H9 (cell line): ENCODE measurements at regions not wholly inside any gene's neighbourhood (a gene's known extent, or its start where the extent isn't known, plus 50 kb on each side); places are given as distances from the start of the nearest gene placed in this dataset.

Experiments used
- DNase-seq: peaks from one replicate; pipeline ENCODE4 v3.0.0-alpha.2; 2017
- H2AFZ ChIP-seq: one replicate; pipeline ENCODE4 v1.6.1; 2013; ENCODE audit warnings: mild to moderate bottlenecking, low read length, control low read depth, moderate library complexity
- H2AK5ac ChIP-seq: 2 replicates; pipeline ENCODE4 v1.6.1; 2013; ENCODE audit warnings: low read length, control low read depth, mixed read lengths; ENCODE audit not compliant: insufficient read length
- H2BK120ac ChIP-seq: one replicate; pipeline ENCODE4 v1.6.1; 2013; ENCODE audit warnings: low read depth, mild to moderate bottlenecking, low read length, control low read depth, inconsistent platforms; ENCODE audit not compliant: poor library complexity, severe bottlenecking
- H2BK12ac ChIP-seq: 2 replicates; pipeline ENCODE4 v1.6.1; 2013; ENCODE audit warnings: low read length, control low read depth, mixed read lengths, low read depth; ENCODE audit not compliant: insufficient read length
- H2BK15ac ChIP-seq: 2 replicates; pipeline ENCODE4 v1.6.1; 2013; ENCODE audit warnings: low read depth, low read length, control low read depth
- H2BK20ac ChIP-seq: one replicate; pipeline ENCODE4 v1.6.1; 2013; ENCODE audit warnings: low read depth, mild to moderate bottlenecking, low read length, control low read depth, inconsistent platforms; ENCODE audit not compliant: poor library complexity, severe bottlenecking
- H2BK5ac ChIP-seq: 2 replicates; pipeline ENCODE4 v1.6.1; 2013; ENCODE audit warnings: low read length, control low read depth, mixed read lengths; ENCODE audit not compliant: insufficient read length
- H3K14ac ChIP-seq: 2 replicates; pipeline ENCODE4 v1.6.1; 2013; ENCODE audit warnings: low read length, control low read depth; ENCODE audit not compliant: insufficient read depth
- H3K18ac ChIP-seq: 2 replicates; pipeline ENCODE4 v1.6.1; 2013; ENCODE audit warnings: low read depth, mild to moderate bottlenecking, mixed read lengths, low read length, control low read depth; ENCODE audit not compliant: insufficient read length
- H3K23ac ChIP-seq: 2 replicates; pipeline ENCODE4 v1.6.1; 2013; ENCODE audit warnings: low read length, control low read depth, mixed read lengths, low read depth; ENCODE audit not compliant: insufficient read length
- H3K23me2 ChIP-seq: 2 replicates; pipeline ENCODE4 v1.6.1; 2013; ENCODE audit warnings: low read depth, mild to moderate bottlenecking, mixed read lengths, low read length, control low read depth; ENCODE audit not compliant: insufficient read length, poor library complexity, severe bottlenecking
- H3K27ac ChIP-seq: 2 replicates; pipeline ENCODE4 v1.5.1; 2013; ENCODE audit warnings: low read length, control low read depth, mixed read lengths, low read depth; ENCODE audit not compliant: insufficient read length
- H3K27me3 ChIP-seq: 2 replicates; pipeline ENCODE4 v1.6.1; 2013; ENCODE audit warnings: low read length, control low read depth, inconsistent platforms; ENCODE audit not compliant: insufficient read depth
- H3K4ac ChIP-seq: 2 replicates; pipeline ENCODE4 v1.6.1; 2013; ENCODE audit warnings: low read depth, mild to moderate bottlenecking, control low read depth, inconsistent platforms, low read length, moderate library complexity
- H3K4me1 ChIP-seq: 2 replicates; pipeline ENCODE4 v1.6.1; 2013; ENCODE audit warnings: low read length, control low read depth, inconsistent platforms; ENCODE audit not compliant: insufficient read depth
- H3K4me2 ChIP-seq: 2 replicates; pipeline ENCODE4 v1.6.1; 2013; ENCODE audit warnings: low read length, control low read depth, mixed read lengths; ENCODE audit not compliant: insufficient read length, insufficient read depth
- H3K56ac ChIP-seq: 2 replicates; pipeline ENCODE4 v1.6.1; 2013; ENCODE audit warnings: low read depth, mild to moderate bottlenecking, mixed read lengths, low read length, control low read depth; ENCODE audit not compliant: insufficient read length
- H3K79me1 ChIP-seq: 2 replicates; pipeline ENCODE4 v1.6.1; 2013; ENCODE audit warnings: low read depth, mild to moderate bottlenecking, moderate library complexity, low read length, control low read depth, inconsistent platforms; ENCODE audit not compliant: insufficient read depth, poor library complexity, severe bottlenecking
- H3K79me2 ChIP-seq: 2 replicates; pipeline ENCODE4 v1.6.1; 2013; ENCODE audit warnings: low read length, control low read depth, inconsistent platforms; ENCODE audit not compliant: insufficient read depth
- H3K9ac ChIP-seq: 2 replicates; pipeline ENCODE4 v1.6.1; 2013; ENCODE audit warnings: low read length, control low read depth, mixed read lengths; ENCODE audit not compliant: insufficient read length; ENCODE audit errors: extremely low read depth
- H3K9me3 ChIP-seq: one replicate; pipeline ENCODE4 v1.6.1; 2013; ENCODE audit warnings: low read depth, low read length, inconsistent platforms; ENCODE audit not compliant: control insufficient read depth
- H3T11ph ChIP-seq: one replicate; pipeline ENCODE4 v1.6.1; 2013; ENCODE audit warnings: mild to moderate bottlenecking, low read length, control low read depth, inconsistent platforms
- H4K20me1 ChIP-seq: one replicate; pipeline ENCODE4 v1.6.1; 2013; ENCODE audit not compliant: control insufficient read depth, insufficient read length, insufficient read depth
- H4K5ac ChIP-seq: 2 replicates; pipeline ENCODE4 v1.6.1; 2013; ENCODE audit warnings: low read depth, mild to moderate bottlenecking, mixed read lengths, low read length, control low read depth; ENCODE audit not compliant: insufficient read length
- H4K8ac ChIP-seq: replicated peaks from 2 replicates; pipeline ENCODE4 v1.6.1; 2013; ENCODE audit warnings: low read length, control low read depth, mixed read lengths, low read depth; ENCODE audit not compliant: insufficient read length
- H4K91ac ChIP-seq: 2 replicates; pipeline ENCODE4 v1.6.1; 2013; ENCODE audit warnings: low read depth, mild to moderate bottlenecking, moderate library complexity, mixed read lengths, low read length, control low read depth; ENCODE audit not compliant: insufficient read length
- H3K27ac Mint-ChIP-seq, 3 experiments: 2 replicates in 2 of 3; 3 replicates in 1 of 3; pipeline ENCODE4 v1.8.0; 2020 to 2021; ENCODE audit warnings: mixed read lengths in 3 of 3, mild to moderate bottlenecking in 1 of 3, moderate library complexity in 1 of 3
- H3K27me3 Mint-ChIP-seq: 2 replicates; pipeline ENCODE4 v1.8.0; 2021; ENCODE audit warnings: low read depth, mild to moderate bottlenecking, moderate library complexity, mixed read lengths
- H3K36me3 Mint-ChIP-seq, 3 experiments: 2 replicates in 2 of 3; 3 replicates in 1 of 3; pipeline ENCODE4 v1.8.0; 2020 to 2021; ENCODE audit warnings: low read depth in 3 of 3, mixed read lengths in 3 of 3; ENCODE audit not compliant: insufficient read depth in 1 of 3
- H3K4me1 Mint-ChIP-seq, 2 experiments: 2 replicates each; pipeline ENCODE4 v1.8.0; 2020; ENCODE audit warnings: mixed read lengths in 2 of 2
- H3K4me3 Mint-ChIP-seq, 2 experiments: 2 replicates in 1 of 2; 3 replicates in 1 of 2; pipeline ENCODE4 v1.8.0; 2020 to 2021; ENCODE audit warnings: mild to moderate bottlenecking in 2 of 2, mixed read lengths in 2 of 2, moderate library complexity in 1 of 2
- H3K9me3 Mint-ChIP-seq, 2 experiments: 2 replicates in 1 of 2; 3 replicates in 1 of 2; pipeline ENCODE4 v1.8.0; 2020; ENCODE audit warnings: mild to moderate bottlenecking in 2 of 2, mixed read lengths in 2 of 2, moderate library complexity in 1 of 2
- CTCF ChIP-seq: fragments of 200-600 bp; sonication (generic); conservative IDR thresholded peaks from 3 replicates; pipeline ENCODE4 v1.8.0; 2021; ENCODE audit warnings: antibody characterized with exemption, mild to moderate bottlenecking
- WGBS: extraction: QIAGEN DNeasy Blood & Tissue Kit; methylation state at CpG from one replicate; pipeline ENCODE4 v1.1.7; 2013; ENCODE audit warnings: missing lambda C conversion rate, low lambda C conversion rate, mixed read lengths; ENCODE audit not compliant: insufficient read length; ENCODE audit errors: extremely low coverage; 5-methylcytosine and 5-hydroxymethylcytosine counted together

DNA sequence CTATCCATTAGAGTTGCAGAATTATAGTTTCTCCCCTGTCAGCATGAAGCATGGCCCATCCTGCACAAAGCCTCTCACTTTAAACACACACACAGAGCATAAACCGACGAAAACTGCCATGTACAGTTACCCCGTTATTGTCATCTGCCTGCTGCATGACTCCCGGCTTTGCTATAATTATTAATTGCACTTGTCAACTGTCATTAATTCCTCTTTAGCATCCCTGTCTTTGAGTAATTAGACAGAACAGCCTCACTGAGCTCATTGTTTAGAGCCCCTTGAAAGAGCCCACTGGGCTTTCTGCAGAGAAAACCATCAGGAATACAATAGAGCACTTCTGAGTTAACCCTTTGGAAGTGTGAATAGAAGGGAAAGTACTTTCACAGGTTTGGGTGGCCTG lies 307.2 kb upstream of the SOX5 start:
- Histone ChIP-seq H3K27ac (no peak overlapping the region), H3T11ph (no peak overlapping the region), H3K4me1 (peaks cover 3% of the 10 kb centered on the region; the same call in 1 of the 2 replicates), H3K56ac (no peak overlapping the region), H4K5ac (no peak overlapping the region), H3K14ac (no peak overlapping the region), H3K9me3 (no peaks in the 10 kb centered on the region), H3K18ac (no peak overlapping the region), H2BK5ac (no peak overlapping the region), H2BK20ac (no peak overlapping the region), H2BK12ac (no peak overlapping the region), H2BK15ac (no peak overlapping the region), H2BK120ac (no peak overlapping the region), H2AK5ac (no peak overlapping the region), H4K8ac (no peak overlapping the region), H3K23me2 (no peaks in the 10 kb centered on the region), H3K4ac (no peak overlapping the region), H3K27me3 (no peaks in the 10 kb centered on the region), H4K20me1 (no peaks in the 10 kb centered on the region), H2AFZ (no peak overlapping the region), H3K4me2 (no peak overlapping the region), H4K91ac (no peak overlapping the region), H3K79me2 (no peaks in the 10 kb centered on the region), H3K79me1 (no peaks in the 10 kb centered on the region), H3K23ac (no peak overlapping the region), H3K9ac (no peak overlapping the region)
- Mint-ChIP-seq H3K9me3 (peaks cover 0 to 5% of the 10 kb centered on the region in 2 experiments; a peak in 2 of 5 replicates), H3K27ac (peak overlapping the region in 1 of 3 experiments; percentile 71; a peak in 2 of 7 replicates), H3K4me3 (no peak overlapping the region), H3K4me1 (peaks cover 49 to 55% of the 10 kb centered on the region in 2 experiments), H3K36me3 (peaks cover 0 to 7% (median 0%) of the 10 kb centered on the region in 3 experiments; a peak in 2 of 7 replicates), H3K27me3 (no peaks in the 10 kb centered on the region)
- no peak for TF ChIP-seq CTCF
- DNase-seq, result no peak
- no CpG with 5 or more reads among the region's 4 CpGs for WGBS
